Right lobe of liver (tissue), 6 donors: ENCODE measurements at regions not wholly inside any gene's neighbourhood (a gene's known extent, or its start where the extent isn't known, plus 50 kb on each side); places are given as distances from the start of the nearest gene placed in this dataset.

Experiments
- ATAC-seq, 4 donors: fragments of 200-7000 bp; cut with Tn5 transposase; one replicate each; pipeline ENCODE4 v1.9.1; 2020; ENCODE audit warnings: mild to moderate bottlenecking in 4 of 4, moderate library complexity in 4 of 4
- DNase-seq, 3 donors: peaks; one replicate each; pipeline ENCODE4 v3.0.0-alpha.2; 2020
- H3K27ac ChIP-seq, 3 donors: fragments of 200-600 bp; one replicate each; pipeline ENCODE4 v1.8.0; 2022
- H3K27me3 ChIP-seq, 2 donors: fragments of 200-600 bp; one replicate each; pipeline ENCODE4 v1.8.0; 2022
- H3K36me3 ChIP-seq, 4 donors: fragments of 200-600 bp; sonication (generic) in 1 of 4; one replicate each; pipeline versions ENCODE4 v1.5.1 to v1.8.0; 2017 to 2022; ENCODE audit warnings: control low read depth in 1 of 4
- H3K4me1 ChIP-seq, 4 donors: fragments of 200-600 bp; sonication (generic) in 1 of 4; one replicate each; pipeline versions ENCODE4 v1.5.1 to v1.8.0; 2017 to 2022; ENCODE audit warnings: control low read depth in 1 of 4
- H3K4me3 ChIP-seq, 3 donors: fragments of 200-600 bp; one replicate each; pipeline ENCODE4 v1.8.0; 2022
- H3K9me3 ChIP-seq, 4 donors: fragments of 200-600 bp; sonication (generic) in 1 of 4; one replicate each; pipeline versions ENCODE4 v1.5.1 to v1.8.0; 2017 to 2022; ENCODE audit warnings: control low read depth in 1 of 4
- CTCF ChIP-seq, 4 donors: fragments of 200-600 bp in 3 of 4; fragments of 450-650 bp in 1 of 4; IDR thresholded peaks; one replicate each; pipeline versions ENCODE4 v1.5.1 to v1.8.0; 2016 to 2022; ENCODE audit warnings: antibody characterized with exemption in 4 of 4, mild to moderate bottlenecking in 2 of 4
- POLR2A ChIP-seq: fragments of 450-650 bp; IDR thresholded peaks from one replicate; pipeline ENCODE4 v1.6.1; 2017; ENCODE audit warnings: antibody characterized with exemption, mild to moderate bottlenecking
- WGBS: methylation state at CpG from one replicate; pipeline ENCODE4 v1.1.6; 2018; ENCODE audit warnings: low coverage, low lambda C conversion rate; ENCODE audit not compliant: insufficient coverage; ENCODE audit errors: missing lambda C conversion rate; 5-methylcytosine and 5-hydroxymethylcytosine counted together
- intact Hi-C, 2 donors: fragments of 100-400 bp; cut with DNase I; formaldehyde crosslinking; loops; one replicate each; pipeline versions ENCODE4 v1.11.2 to v1.14.1; 2022
- donor health status: DM: no; HTN: yes; CAD: no.
- donor health status: DM: no; HTN: no; CAD: no.
- donor health status: DM: no; HTN: no; CAD: no.
- donor health status: DM: no; HTN: yes; CAD: no.
- donor health status: DM: no; HTN: yes; CAD: no.

- intact Hi-C loops = no loop called here
- H3K9me3 ChIP-seq = no peaks in the 10 kb centered on the region
- H3K4me3 ChIP-seq = no peak overlapping the region
- H3K36me3 ChIP-seq = no peaks in the 10 kb centered on the region
- H3K27ac ChIP-seq = no peak overlapping the region
- no peaks in the 10 kb centered on the region for H3K4me1 ChIP-seq
- H3K27me3 ChIP-seq = peaks cover 0 to 5% of the 10 kb centered on the region in 2 donors
- 43% methylated on average over 2 of the region's 2 CpGs for WGBS
- DNase-seq = no peak
- TF ChIP-seq CTCF (IDR thresholded peaks at IDR 0.05) (no peak), POLR2A (no peak)
- no peak for ATAC-seq
These were observed 92.1 kb upstream of the COX7C start for GRCh38 chr5:86525622-86526021.

- no peak for DNase-seq
- H3K27me3 ChIP-seq = peaks cover 0 to 5% of the 10 kb centered on the region in 2 donors
- no peak overlapping the region for H3K27ac ChIP-seq
- no peaks in the 10 kb centered on the region for H3K9me3 ChIP-seq
- H3K4me3 ChIP-seq = no peak overlapping the region
- no peak for ATAC-seq
- H3K36me3 ChIP-seq = no peaks in the 10 kb centered on the region
- WGBS = 30% methylated on average over 3 of the region's 3 CpGs
- intact Hi-C loops = no loop called here
- no peaks in the 10 kb centered on the region for H3K4me1 ChIP-seq
- TF ChIP-seq POLR2A (no peak), CTCF (IDR thresholded peaks at IDR 0.05) (no peak)
These were observed 90.9 kb upstream of the COX7C start for GRCh38 chr5:86526811-86527348.

- H3K27me3 ChIP-seq = no peaks in the 10 kb centered on the region
- intact Hi-C loops = no loop called here
- 59% methylated on average over 2 of the region's 2 CpGs for WGBS
These were observed 85.3 kb upstream of the COX7C start for GRCh38 chr5:86532429-86532828.

GRCh38 chr5:86536396-86536795, 81.3 kb upstream of the COX7C start:
- Histone ChIP-seq H3K27me3 (no peaks in the 10 kb centered on the region), H3K36me3 (no peaks in the 10 kb centered on the region), H3K4me3 (no peak overlapping the region), H3K4me1 (no peaks in the 10 kb centered on the region), H3K27ac (no peak overlapping the region), H3K9me3 (no peaks in the 10 kb centered on the region)
- ATAC-seq (no peak), DNase-seq (no peak)
- intact Hi-C loops = no loop called here
- 69% methylated on average over 3 of the region's 3 CpGs for WGBS
- TF ChIP-seq CTCF (IDR thresholded peaks at IDR 0.05) = no peak
- TF ChIP-seq POLR2A = no peak

More at GRCh38 chr5:86532429-86532828, 85.3 kb upstream of the COX7C start:
- no peak overlapping the region for H3K27ac ChIP-seq
- TF ChIP-seq CTCF (IDR thresholded peaks at IDR 0.05) = no peak
- TF ChIP-seq POLR2A = no peak
- no peak overlapping the region for H3K4me3 ChIP-seq
- no peaks in the 10 kb centered on the region for H3K4me1 ChIP-seq
- no peak for DNase-seq
- H3K36me3 ChIP-seq = no peaks in the 10 kb centered on the region
- H3K9me3 ChIP-seq = no peaks in the 10 kb centered on the region
- ATAC-seq = no peak

- ATAC-seq = no peak
- 38% methylated on average over 3 of the region's 3 CpGs for WGBS
- intact Hi-C loops = no loop called here
These were observed 75.2 kb upstream of the COX7C start for GRCh38 chr5:86542532-86542931.

More at GRCh38 chr5:86542532-86542931, 75.2 kb upstream of the COX7C start:
- Histone ChIP-seq H3K4me1 (no peaks in the 10 kb centered on the region), H3K36me3 (no peaks in the 10 kb centered on the region), H3K9me3 (no peaks in the 10 kb centered on the region), H3K27ac (no peak overlapping the region), H3K27me3 (no peaks in the 10 kb centered on the region), H3K4me3 (no peak overlapping the region)
- TF ChIP-seq POLR2A = no peak
- TF ChIP-seq CTCF (IDR thresholded peaks at IDR 0.05) = no peak
- DNase-seq = no peak
